ENCODE measurements at regions not wholly inside any gene's neighbourhood (a gene's known extent, or its start where the extent isn't known, plus 50 kb on each side); places are given as distances from the start of the nearest gene placed in this dataset.

- DNase-seq (ENCODE audit: insufficient read length, low spot score): no peak
- no peak for FAIRE-seq
- TF ChIP-seq, protein P1, sequence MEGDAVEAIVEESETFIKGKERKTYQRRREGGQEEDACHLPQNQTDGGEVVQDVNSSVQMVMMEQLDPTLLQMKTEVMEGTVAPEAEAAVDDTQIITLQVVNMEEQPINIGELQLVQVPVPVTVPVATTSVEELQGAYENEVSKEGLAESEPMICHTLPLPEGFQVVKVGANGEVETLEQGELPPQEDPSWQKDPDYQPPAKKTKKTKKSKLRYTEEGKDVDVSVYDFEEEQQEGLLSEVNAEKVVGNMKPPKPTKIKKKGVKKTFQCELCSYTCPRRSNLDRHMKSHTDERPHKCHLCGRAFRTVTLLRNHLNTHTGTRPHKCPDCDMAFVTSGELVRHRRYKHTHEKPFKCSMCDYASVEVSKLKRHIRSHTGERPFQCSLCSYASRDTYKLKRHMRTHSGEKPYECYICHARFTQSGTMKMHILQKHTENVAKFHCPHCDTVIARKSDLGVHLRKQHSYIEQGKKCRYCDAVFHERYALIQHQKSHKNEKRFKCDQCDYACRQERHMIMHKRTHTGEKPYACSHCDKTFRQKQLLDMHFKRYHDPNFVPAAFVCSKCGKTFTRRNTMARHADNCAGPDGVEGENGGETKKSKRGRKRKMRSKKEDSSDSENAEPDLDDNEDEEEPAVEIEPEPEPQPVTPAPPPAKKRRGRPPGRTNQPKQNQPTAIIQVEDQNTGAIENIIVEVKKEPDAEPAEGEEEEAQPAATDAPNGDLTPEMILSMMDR (IDR thresholded peaks at IDR 0.05; ENCODE audit: insufficient read depth, missing control alignments): no peak
These were observed 128.7 kb downstream of the CRYAA start for GRCh38 chr21:43297391-43297981.

DNA sequence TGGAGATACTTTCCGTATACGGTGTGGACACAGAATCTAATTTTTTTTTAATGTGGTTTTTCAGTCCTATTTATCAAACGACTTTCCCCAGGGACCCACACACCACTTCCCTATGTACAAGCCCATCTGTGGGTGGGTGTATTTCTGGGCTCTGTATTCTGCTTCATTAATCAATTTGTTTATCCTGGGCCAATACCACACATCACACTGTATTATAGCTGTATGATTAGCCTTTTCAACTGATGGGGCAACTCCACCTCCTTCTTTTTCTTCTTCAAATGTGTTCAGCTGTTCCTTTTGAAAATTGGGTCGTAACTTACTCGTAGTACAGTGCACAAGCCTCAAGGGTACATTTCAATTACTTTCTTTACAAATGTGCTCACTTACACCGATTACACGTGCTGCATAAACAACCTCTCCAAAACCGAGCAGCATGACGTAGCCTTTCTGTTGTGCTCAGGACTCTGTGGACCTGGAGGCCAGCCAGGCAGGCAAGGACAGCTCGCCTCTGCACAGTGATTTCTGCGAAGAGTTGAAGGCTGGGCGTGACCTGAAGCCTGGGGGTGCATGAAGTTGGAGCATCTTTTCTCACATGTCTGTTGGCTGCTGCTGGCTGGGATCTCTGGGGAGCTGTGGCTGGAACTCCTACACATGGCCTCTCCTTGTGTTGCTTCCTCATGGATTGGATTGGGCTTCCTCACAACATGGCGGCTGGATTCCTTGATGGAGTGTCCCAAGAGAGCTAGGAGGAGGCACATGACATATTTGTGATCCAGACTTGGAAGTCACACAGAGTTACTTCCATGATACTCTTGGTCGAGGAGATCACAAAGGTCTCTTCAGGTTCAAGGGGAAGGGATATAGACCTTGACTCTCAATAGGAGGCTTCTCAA is 126.5 kb downstream of the CRYAA start:
- FAIRE-seq: no peak

DNA sequence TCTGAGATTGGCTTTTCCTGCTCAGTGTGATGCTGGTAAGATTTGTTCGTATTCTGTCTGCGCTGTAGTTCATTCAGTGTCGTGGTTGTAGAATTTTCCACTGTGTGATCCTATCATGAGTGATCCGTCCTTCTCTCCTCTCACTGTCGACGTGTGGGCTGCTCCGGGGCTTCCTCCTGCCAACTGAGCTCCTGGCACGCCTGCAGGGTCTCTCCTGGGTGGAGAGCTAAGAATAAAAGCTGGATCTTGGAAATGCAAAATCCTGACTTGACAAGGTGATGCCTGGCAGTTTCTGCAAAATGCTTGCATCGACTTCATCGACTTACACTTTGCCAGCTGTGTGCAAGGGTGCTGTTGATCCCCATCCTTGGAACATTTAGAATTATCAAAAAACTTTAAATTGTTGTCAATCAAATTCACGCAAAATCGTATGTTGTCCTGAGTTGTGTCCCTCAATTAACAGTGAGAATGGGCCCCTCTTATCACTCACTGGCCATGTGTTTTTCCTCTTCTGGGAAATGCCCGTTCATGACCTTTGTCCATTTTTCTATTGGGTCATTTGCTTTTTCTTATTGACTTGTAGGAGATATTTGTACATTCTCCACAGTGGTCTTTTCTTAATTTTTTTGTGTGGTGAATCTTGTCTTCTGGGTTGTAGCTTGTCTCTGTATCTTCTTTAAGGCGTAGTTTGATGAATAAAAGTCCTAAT is 125.5 kb downstream of the CRYAA start:
- DNase-seq (ENCODE audit: insufficient read length, low spot score) (no peak), FAIRE-seq (no peak)
- TF ChIP-seq, protein P1 (IDR thresholded peaks at IDR 0.05; ENCODE audit: insufficient read depth, missing control alignments): no peak

More for the DNA sequence above, 126.5 kb downstream of the CRYAA start:
- DNase-seq (ENCODE audit: insufficient read length, low spot score): no peak
- TF ChIP-seq, protein P1 (IDR thresholded peaks at IDR 0.05; ENCODE audit: insufficient read depth, missing control alignments): no peak

- TF ChIP-seq, protein P1 (IDR thresholded peaks at IDR 0.05; ENCODE audit: insufficient read depth, missing control alignments): no peak
- FAIRE-seq: no peak
- no peak for DNase-seq (ENCODE audit: insufficient read length, low spot score)
These were observed 124.0 kb downstream of the CRYAA start for GRCh38 chr21:43292866-43293142.

DNA sequence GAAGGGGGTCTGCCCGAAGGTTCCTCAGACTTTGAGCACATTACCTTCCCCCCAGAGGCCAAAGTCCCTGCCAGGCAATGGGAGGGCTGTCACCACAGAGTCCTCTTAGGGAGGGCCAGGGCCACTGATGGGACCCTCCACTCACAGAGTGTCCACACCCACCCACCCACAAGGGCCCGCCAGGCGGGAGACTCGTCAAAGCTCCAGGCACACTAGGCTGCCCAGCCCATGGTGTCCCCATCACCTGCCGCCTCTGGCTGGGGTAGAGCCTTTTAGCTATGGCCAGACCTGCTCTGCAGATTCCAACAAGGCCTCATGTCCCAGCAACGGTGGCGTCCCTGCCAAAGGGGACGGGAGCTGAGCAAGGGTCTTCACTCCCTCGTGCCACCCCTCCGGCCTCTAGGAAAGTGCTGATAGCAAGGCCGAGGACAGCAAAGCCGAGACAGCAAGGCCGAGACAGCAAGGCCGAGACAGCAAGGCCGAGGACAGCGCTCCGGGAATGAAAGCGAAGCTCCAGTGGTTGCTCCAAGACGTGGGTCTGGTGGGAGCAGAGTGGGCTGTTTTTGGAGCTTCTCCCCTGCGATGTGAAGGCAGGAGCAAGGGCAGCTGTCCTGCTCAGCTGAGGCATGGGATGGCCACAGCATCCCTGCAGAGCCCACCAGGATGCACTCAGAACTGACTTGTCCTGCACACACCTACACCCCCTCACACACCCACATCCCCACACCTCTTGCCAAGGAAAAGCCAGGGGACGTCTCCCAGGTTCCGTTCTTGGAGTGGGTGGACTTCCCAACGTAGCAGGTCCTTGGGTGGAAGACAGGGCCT is 123.4 kb downstream of the CRYAA start:
- FAIRE-seq: no peak
- TF ChIP-seq, protein P1 (IDR thresholded peaks at IDR 0.05; ENCODE audit: insufficient read depth, missing control alignments): no peak
- DNase-seq (ENCODE audit: insufficient read length, low spot score): no peak

GRCh38 chr21:43291347-43291950 is 122.6 kb downstream of the CRYAA start:
- no peak for DNase-seq (ENCODE audit: insufficient read length, low spot score)
- no peak for FAIRE-seq

More at GRCh38 chr21:43291347-43291950, 122.6 kb downstream of the CRYAA start:
- TF ChIP-seq, protein P1 (IDR thresholded peaks at IDR 0.05; ENCODE audit: insufficient read depth, missing control alignments): no peak

All from D721Med (cell line).